Gastroesophageal sphincter (tissue), 3 donors: ENCODE measurements at regions not wholly inside any gene's neighbourhood (a gene's known extent, or its start where the extent isn't known, plus 50 kb on each side); places are given as distances from the start of the nearest gene placed in this dataset.
"Not testable (repeated sequence)": the region's sequence is repeated elsewhere in the genome, so short reads cannot be mapped to it uniquely, and the experiment has no call there.

Experiments used
- CTCF ChIP-seq, 4 experiments: fragments of 200-600 bp in 2 of 4; fragments of 450-650 bp in 2 of 4; sonication (generic) in 1 of 4; IDR thresholded peaks; one replicate each; pipeline ENCODE4 v1.5.1; 2017 to 2019; ENCODE audit warnings: antibody characterized with exemption in 4 of 4, mild to moderate bottlenecking in 2 of 4, moderate library complexity in 2 of 4
- POLR2A ChIP-seq, 2 donors: fragments of 450-650 bp; IDR thresholded peaks; one replicate each; pipeline ENCODE4 v1.6.1; 2017; ENCODE audit warnings: antibody characterized with exemption in 2 of 2, mild to moderate bottlenecking in 2 of 2, moderate library complexity in 1 of 2

GRCh38 chr3:104043001-104043543 lies 1323.6 kb upstream of the ALCAM start:
- not testable (repeated sequence) for TF ChIP-seq CTCF, POLR2A (IDR thresholded peaks at IDR 0.05)
